ENCODE measurements at regions not wholly inside any gene's neighbourhood (a gene's known extent, or its start where the extent isn't known, plus 50 kb on each side); places are given as distances from the start of the nearest gene placed in this dataset.

DNA sequence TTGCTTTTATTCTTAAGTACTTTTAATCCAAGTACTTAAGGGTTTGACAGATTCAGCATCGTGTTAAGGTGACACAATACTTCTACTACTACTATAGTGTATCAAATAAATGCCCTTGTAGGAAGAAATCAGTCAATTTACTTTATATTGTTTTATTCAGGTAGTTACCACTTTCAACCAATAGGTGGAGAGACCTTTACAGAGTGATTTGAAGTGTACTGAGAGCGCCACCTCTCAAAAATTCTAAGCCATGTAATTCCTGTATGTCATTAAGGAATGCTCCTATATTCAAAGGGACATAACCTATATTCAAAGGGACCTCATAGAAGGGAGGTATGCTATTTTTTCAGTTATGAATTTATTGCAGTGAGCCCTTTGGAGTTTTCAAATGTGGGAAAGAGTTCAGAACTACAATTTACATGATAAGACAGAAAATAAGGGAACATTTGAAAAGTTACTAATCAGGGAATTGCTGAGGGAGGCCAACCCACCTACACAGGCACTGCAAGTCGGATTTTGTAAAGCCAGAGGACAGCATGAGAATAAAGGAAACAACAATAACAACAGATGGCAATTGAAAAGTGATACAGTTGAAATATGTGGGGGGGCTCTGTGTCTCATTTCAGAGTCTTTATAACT is 955.6 kb downstream of the TBC1D32 start:
- H3K27me3 Mint-ChIP-seq (ENCODE audit: low read depth in 3 of 3) = peaks cover 0 to 3% (median 0%) of the 10 kb centered on the region in 3 donors
- DNase-seq = no peak
- Histone ChIP-seq H3K9me3 (replicated peaks in 1 of 2; ENCODE audit: control insufficient read depth in 1 of 2, insufficient read depth in 1 of 2, low read length in 2 of 2) (no peaks in the 10 kb centered on the region), H2AFZ (ENCODE audit: insufficient read depth, low read depth, low read length, poor library complexity, severe bottlenecking) (no peak overlapping the region), H3K9ac (ENCODE audit: insufficient read depth, low read length, poor library complexity, severe bottlenecking) (no peak overlapping the region), H3K36me3 (replicated peaks in 1 of 2; ENCODE audit: control insufficient read depth in 1 of 2, insufficient read depth in 2 of 2, low read length in 2 of 2) (no peaks in the 10 kb centered on the region), H3K4me2 (replicated peaks; ENCODE audit: extremely low read depth, low read length, poor library complexity, severe bottlenecking) (no peak overlapping the region), H3K79me2 (ENCODE audit: insufficient read depth, low read length) (no peaks in the 10 kb centered on the region), H3K4me3 (replicated peaks in 1 of 3; ENCODE audit: low read depth in 2 of 3, low read length in 3 of 3) (no peak overlapping the region), H3K27ac (ENCODE audit: low read depth in 1 of 2, low read length in 2 of 2) (no peak overlapping the region), H4K20me1 (ENCODE audit: insufficient read depth, low read length) (no peaks in the 10 kb centered on the region), H3K27me3 (ENCODE audit: control insufficient read depth in 2 of 2, insufficient read depth in 2 of 2, low read length in 2 of 2) (no peaks in the 10 kb centered on the region), H3K4me1 (ENCODE audit: control insufficient read depth in 1 of 2, insufficient read depth in 2 of 2, low read length in 2 of 2) (no peaks in the 10 kb centered on the region)
- intact Hi-C loops (cut with micrococcal nuclease) = no loop called here
- H3K4me3 Mint-ChIP-seq = no peak overlapping the region
- no peaks in the 10 kb centered on the region for H3K36me3 Mint-ChIP-seq
- no peaks in the 10 kb centered on the region for H3K9me3 Mint-ChIP-seq
- WGBS (ENCODE audit: insufficient coverage) = no CpG with 5 or more reads among the region's 3 CpGs
- H3K4me1 Mint-ChIP-seq = no peaks in the 10 kb centered on the region
- TF ChIP-seq CTCF (IDR thresholded peaks at IDR 0.05) = no peak
- H3K27ac Mint-ChIP-seq = no peak overlapping the region

DNA sequence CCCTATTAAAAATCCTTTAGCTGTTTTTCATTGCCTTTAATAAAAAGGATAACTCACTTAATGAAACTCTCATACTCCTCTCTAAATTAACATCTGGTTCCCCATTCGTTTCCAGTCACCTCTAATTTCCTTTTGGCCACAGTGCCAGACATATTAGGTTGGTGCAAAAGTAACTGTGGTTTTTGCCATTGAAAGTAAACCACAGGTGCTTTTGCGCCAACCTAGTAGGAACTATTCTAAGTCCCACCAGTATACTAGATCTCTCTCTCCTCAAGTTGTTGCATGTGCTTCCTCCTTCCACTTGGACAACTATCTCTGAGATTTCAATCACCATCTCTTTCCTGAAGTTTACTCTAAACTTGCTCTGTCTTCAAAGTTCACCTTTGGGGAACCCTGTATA is 961.1 kb downstream of the TBC1D32 start:
- Histone ChIP-seq H4K20me1 (ENCODE audit: insufficient read depth, low read length) (no peaks in the 10 kb centered on the region), H3K27ac (ENCODE audit: low read depth in 1 of 2, low read length in 2 of 2) (no peak overlapping the region), H3K4me2 (replicated peaks; ENCODE audit: extremely low read depth, low read length, poor library complexity, severe bottlenecking) (no peak overlapping the region), H3K4me1 (ENCODE audit: control insufficient read depth in 1 of 2, insufficient read depth in 2 of 2, low read length in 2 of 2) (no peaks in the 10 kb centered on the region), H3K27me3 (ENCODE audit: control insufficient read depth in 2 of 2, insufficient read depth in 2 of 2, low read length in 2 of 2) (no peaks in the 10 kb centered on the region), H3K9ac (ENCODE audit: insufficient read depth, low read length, poor library complexity, severe bottlenecking) (no peak overlapping the region), H3K9me3 (replicated peaks in 1 of 2; ENCODE audit: control insufficient read depth in 1 of 2, insufficient read depth in 1 of 2, low read length in 2 of 2) (no peaks in the 10 kb centered on the region), H3K4me3 (replicated peaks in 1 of 3; ENCODE audit: low read depth in 2 of 3, low read length in 3 of 3) (no peak overlapping the region), H2AFZ (ENCODE audit: insufficient read depth, low read depth, low read length, poor library complexity, severe bottlenecking) (no peak overlapping the region), H3K79me2 (ENCODE audit: insufficient read depth, low read length) (no peaks in the 10 kb centered on the region), H3K36me3 (replicated peaks in 1 of 2; ENCODE audit: control insufficient read depth in 1 of 2, insufficient read depth in 2 of 2, low read length in 2 of 2) (no peaks in the 10 kb centered on the region)
- DNase-seq = no peak
- Mint-ChIP-seq H3K4me1 (no peaks in the 10 kb centered on the region), H3K27ac (no peak overlapping the region), H3K27me3 (ENCODE audit: low read depth in 3 of 3) (no peaks in the 10 kb centered on the region), H3K36me3 (no peaks in the 10 kb centered on the region), H3K4me3 (no peak overlapping the region), H3K9me3 (no peaks in the 10 kb centered on the region)
- WGBS (ENCODE audit: insufficient coverage) = 82% methylated on average over 1 of the region's 2 CpGs
- intact Hi-C loops (cut with micrococcal nuclease) = no loop called here
- no peak for TF ChIP-seq CTCF (IDR thresholded peaks at IDR 0.05)
